ENCODE measurements at regions not wholly inside any gene's neighbourhood (a gene's known extent, or its start where the extent isn't known, plus 50 kb on each side); places are given as distances from the start of the nearest gene placed in this dataset.
"Not testable (repeated sequence)": the region's sequence is repeated elsewhere in the genome, so short reads cannot be mapped to it uniquely, and the experiment has no call there.

DNA sequence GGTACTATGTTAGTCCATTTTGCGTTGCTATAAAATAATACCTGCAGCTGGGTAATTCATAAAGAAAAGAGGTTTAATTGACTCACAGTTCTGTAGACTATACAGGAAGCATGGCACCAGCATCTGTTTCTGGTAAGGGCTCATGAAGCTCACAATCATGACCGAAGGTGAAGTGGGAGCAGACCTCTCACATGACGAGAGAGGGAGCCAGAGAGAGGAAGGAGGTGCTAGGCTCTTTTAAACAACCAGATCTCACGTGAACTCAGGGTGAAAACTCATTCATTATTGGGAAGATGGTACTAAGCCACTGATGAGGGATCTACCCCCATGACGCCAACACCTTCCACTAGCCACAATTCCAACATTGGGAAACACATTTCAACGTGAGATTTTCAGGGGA, 301.7 kb upstream of the MDFIC2 start:
- intact Hi-C loops (cut with micrococcal nuclease): no loop called here
- no TSS peak for BruUV-seq (replicated peaks)
- CTCF ChIA-PET: no interaction called here
- POLR2A ChIA-PET: no interaction called here
- no peak overlapping the region for H3K27ac Mint-ChIP-seq (ENCODE audit: low read depth, unreplicated experiment)
- no peak overlapping the region for H3K4me3 Mint-ChIP-seq (ENCODE audit: unreplicated experiment)
- H3K36me3 Mint-ChIP-seq (ENCODE audit: insufficient read depth, unreplicated experiment): no peaks in the 10 kb centered on the region
- TF ChIP-seq, protein P1, sequence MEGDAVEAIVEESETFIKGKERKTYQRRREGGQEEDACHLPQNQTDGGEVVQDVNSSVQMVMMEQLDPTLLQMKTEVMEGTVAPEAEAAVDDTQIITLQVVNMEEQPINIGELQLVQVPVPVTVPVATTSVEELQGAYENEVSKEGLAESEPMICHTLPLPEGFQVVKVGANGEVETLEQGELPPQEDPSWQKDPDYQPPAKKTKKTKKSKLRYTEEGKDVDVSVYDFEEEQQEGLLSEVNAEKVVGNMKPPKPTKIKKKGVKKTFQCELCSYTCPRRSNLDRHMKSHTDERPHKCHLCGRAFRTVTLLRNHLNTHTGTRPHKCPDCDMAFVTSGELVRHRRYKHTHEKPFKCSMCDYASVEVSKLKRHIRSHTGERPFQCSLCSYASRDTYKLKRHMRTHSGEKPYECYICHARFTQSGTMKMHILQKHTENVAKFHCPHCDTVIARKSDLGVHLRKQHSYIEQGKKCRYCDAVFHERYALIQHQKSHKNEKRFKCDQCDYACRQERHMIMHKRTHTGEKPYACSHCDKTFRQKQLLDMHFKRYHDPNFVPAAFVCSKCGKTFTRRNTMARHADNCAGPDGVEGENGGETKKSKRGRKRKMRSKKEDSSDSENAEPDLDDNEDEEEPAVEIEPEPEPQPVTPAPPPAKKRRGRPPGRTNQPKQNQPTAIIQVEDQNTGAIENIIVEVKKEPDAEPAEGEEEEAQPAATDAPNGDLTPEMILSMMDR (IDR thresholded peaks at IDR 0.05; ENCODE audit: unreplicated experiment): no peak
- H3K27me3 Mint-ChIP-seq (ENCODE audit: insufficient read depth, unreplicated experiment): peaks cover 79% of the 10 kb centered on the region
- H3K4me1 Mint-ChIP-seq (ENCODE audit: insufficient read depth, unreplicated experiment): no peaks in the 10 kb centered on the region
- H3K9me3 Mint-ChIP-seq (ENCODE audit: unreplicated experiment): no peaks in the 10 kb centered on the region
- no peak for DNase-seq (ENCODE audit: unreplicated experiment)

DNA sequence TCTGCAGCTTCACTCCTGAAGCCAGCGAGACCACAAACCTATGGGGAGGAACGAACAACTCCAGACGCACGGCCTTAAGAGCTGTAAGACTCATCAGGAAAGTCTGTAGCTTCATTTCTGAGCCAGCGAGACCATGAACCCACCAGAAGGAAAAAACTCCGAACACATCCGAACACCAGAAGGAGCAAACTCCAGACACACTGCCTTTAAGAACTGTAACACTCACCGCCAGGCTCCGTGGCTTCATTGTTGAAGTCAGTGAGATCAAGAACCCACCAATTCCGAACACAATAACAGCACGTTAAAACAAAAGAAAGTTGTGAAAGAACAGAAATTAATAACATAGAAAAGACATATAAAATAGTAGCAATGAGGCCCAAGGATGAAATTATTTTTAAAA, 300.5 kb upstream of the MDFIC2 start:
- H3K9me3 Mint-ChIP-seq (ENCODE audit: unreplicated experiment): no peaks in the 10 kb centered on the region
- peaks cover 77% of the 10 kb centered on the region for H3K27me3 Mint-ChIP-seq (ENCODE audit: insufficient read depth, unreplicated experiment)
- DNase-seq (ENCODE audit: unreplicated experiment): no peak
- no peaks in the 10 kb centered on the region for H3K36me3 Mint-ChIP-seq (ENCODE audit: insufficient read depth, unreplicated experiment)
- no TSS peak for BruUV-seq (replicated peaks)
- TF ChIP-seq, protein P1 (IDR thresholded peaks at IDR 0.05; ENCODE audit: unreplicated experiment): no peak
- no peak overlapping the region for H3K4me3 Mint-ChIP-seq (ENCODE audit: unreplicated experiment)
- no peaks in the 10 kb centered on the region for H3K4me1 Mint-ChIP-seq (ENCODE audit: insufficient read depth, unreplicated experiment)
- intact Hi-C loops (cut with micrococcal nuclease): no loop called here
- ChIA-PET POLR2A (no interaction called here), CTCF (no interaction called here)
- no peak overlapping the region for H3K27ac Mint-ChIP-seq (ENCODE audit: low read depth, unreplicated experiment)

DNA sequence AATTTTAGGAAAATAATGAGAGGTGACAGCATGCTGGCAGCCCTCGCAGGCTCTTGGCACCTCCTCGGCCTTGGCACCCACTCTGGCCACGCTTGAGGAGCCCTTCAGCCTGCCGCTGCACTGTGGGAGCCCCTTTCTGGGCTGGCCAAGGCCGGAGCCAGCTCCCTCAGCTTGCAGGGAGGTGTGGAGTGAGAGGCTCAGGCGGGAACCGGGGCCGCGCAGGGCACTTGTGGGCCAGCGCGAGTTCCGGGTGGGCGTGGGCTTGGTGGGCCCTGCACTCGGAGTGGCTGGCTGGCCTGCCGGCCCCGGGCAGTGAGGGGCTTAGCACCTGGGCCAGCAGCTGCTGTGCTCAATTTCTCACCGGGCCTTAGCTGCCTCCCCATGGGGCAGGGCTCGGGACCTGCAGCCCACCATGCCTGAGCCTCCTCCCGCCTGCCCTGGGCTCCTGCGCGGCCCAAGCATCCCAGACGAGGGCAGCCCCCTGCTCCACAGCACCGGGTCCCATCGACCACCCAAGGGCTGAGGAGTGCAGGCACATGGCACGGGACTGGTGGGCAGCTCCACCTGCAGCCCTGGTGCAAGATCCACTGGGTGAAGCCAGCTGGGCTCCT, 299.3 kb upstream of the MDFIC2 start:
- H3K4me1 Mint-ChIP-seq (ENCODE audit: insufficient read depth, unreplicated experiment); H3K9me3 Mint-ChIP-seq (ENCODE audit: unreplicated experiment); H3K36me3 Mint-ChIP-seq (ENCODE audit: insufficient read depth, unreplicated experiment); DNase-seq (ENCODE audit: unreplicated experiment); H3K4me3 Mint-ChIP-seq (ENCODE audit: unreplicated experiment); POLR2A ChIA-PET; BruUV-seq (replicated peaks); H3K27ac Mint-ChIP-seq (ENCODE audit: low read depth, unreplicated experiment); intact Hi-C loops (cut with micrococcal nuclease): not testable (repeated sequence)
- CTCF ChIA-PET: interaction anchor here (0.6 kb wide), 1 partner anchor 323 kb away, joined by 3 read pairs; no protein-coding TSS in a partner anchor
- H3K27me3 Mint-ChIP-seq (ENCODE audit: insufficient read depth, unreplicated experiment): peaks cover 77% of the 10 kb centered on the region

DNA sequence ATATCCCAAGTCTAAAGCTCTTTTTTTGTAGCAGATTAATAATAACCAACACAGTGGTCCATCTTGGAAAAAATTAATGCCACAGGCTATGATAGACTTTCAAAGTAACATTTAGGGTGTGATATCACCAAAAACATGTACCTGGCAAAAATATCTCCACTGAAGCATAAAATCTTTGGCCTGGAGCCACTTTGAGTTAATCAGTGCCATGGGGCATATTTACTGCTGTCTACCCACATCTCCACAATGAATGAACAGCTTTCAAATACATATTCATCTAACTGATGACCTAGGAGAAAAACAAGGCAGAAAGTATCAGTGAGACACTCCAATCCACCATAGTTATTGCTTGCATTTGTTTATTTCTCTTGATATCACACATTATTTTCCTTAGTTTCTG, 296.0 kb upstream of the MDFIC2 start:
- intact Hi-C loops (cut with micrococcal nuclease): no loop called here
- Mint-ChIP-seq H3K36me3 (ENCODE audit: insufficient read depth, unreplicated experiment) (no peaks in the 10 kb centered on the region), H3K27ac (ENCODE audit: low read depth, unreplicated experiment) (no peak overlapping the region), H3K9me3 (ENCODE audit: unreplicated experiment) (no peaks in the 10 kb centered on the region), H3K4me3 (ENCODE audit: unreplicated experiment) (no peak overlapping the region), H3K27me3 (ENCODE audit: insufficient read depth, unreplicated experiment) (peaks cover 77% of the 10 kb centered on the region), H3K4me1 (ENCODE audit: insufficient read depth, unreplicated experiment) (no peaks in the 10 kb centered on the region)
- no TSS peak for BruUV-seq (replicated peaks)
- no peak for DNase-seq (ENCODE audit: unreplicated experiment)
- ChIA-PET CTCF (no interaction called here), POLR2A (no interaction called here)
- TF ChIP-seq, protein P1 (IDR thresholded peaks at IDR 0.05; ENCODE audit: unreplicated experiment): no peak

DNA sequence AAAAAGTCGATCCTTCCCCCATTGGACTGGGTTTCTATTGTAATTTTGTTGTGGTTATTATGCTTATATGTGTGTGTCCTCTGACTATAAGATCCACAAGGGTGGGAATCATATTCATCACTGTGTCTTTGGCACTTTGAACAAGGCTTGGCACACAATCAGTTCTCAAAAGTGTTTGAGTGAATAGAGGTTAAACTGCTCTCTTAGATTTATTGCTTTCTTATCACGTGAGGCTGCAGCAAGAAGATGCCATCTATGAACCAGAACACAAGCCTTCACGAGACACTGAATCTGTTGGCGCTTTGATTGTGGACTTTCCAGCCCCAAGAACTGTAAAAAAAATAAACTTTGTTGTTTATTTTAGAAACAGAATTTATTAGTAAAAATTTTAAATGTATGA, 295.0 kb upstream of the MDFIC2 start:
- BruUV-seq (replicated peaks): no TSS peak
- Mint-ChIP-seq H3K9me3 (ENCODE audit: unreplicated experiment) (no peaks in the 10 kb centered on the region), H3K27ac (ENCODE audit: low read depth, unreplicated experiment) (no peak overlapping the region), H3K4me3 (ENCODE audit: unreplicated experiment) (no peak overlapping the region), H3K36me3 (ENCODE audit: insufficient read depth, unreplicated experiment) (no peaks in the 10 kb centered on the region), H3K4me1 (ENCODE audit: insufficient read depth, unreplicated experiment) (no peaks in the 10 kb centered on the region), H3K27me3 (ENCODE audit: insufficient read depth, unreplicated experiment) (peaks cover 77% of the 10 kb centered on the region)
- ChIA-PET POLR2A (no interaction called here), CTCF (no interaction called here)
- intact Hi-C loops (cut with micrococcal nuclease): no loop called here
- TF ChIP-seq, protein P1 (IDR thresholded peaks at IDR 0.05; ENCODE audit: unreplicated experiment): no peak
- DNase-seq (ENCODE audit: unreplicated experiment): no peak
